Pancreas (tissue), 10 donors: ENCODE measurements at regions not wholly inside any gene's neighbourhood (a gene's known extent, or its start where the extent isn't known, plus 50 kb on each side); places are given as distances from the start of the nearest gene placed in this dataset.

ENCODE experiments used
- ATAC-seq, 4 donors: fragments of 200-7000 bp; cut with Tn5 transposase; one replicate each; pipeline versions ENCODE4 v1.8.0 to v1.9.1; 2020; ENCODE audit warnings: mild to moderate bottlenecking in 4 of 4, moderate library complexity in 4 of 4
- DNase-seq, 6 donors: peaks; one replicate each; pipeline ENCODE4 v3.0.0-alpha.2; 2020
- FAIRE-seq: peaks from 2 replicates; lab custom pipeline; 2012; peaks lifted over from hg19 to GRCh38; lab: Jason Lieb, UNC
- H3K27ac ChIP-seq, 4 donors: fragments of 200-600 bp; sonication (generic); 1 replicate in 3 of 4; 2 replicates in 1 of 4; pipeline versions ENCODE4 v1.5.0 to v1.8.0; 2020
- H3K27me3 ChIP-seq, 4 donors: fragments of 200-600 bp; one replicate each; pipeline ENCODE4 v1.8.0; 2021
- H3K36me3 ChIP-seq, 3 donors: fragments of 200-600 bp; sonication (generic) in 1 of 3; one replicate each; pipeline versions ENCODE4 v1.5.0 to v1.8.0; 2020 to 2021
- H3K4me1 ChIP-seq, 3 donors: fragments of 200-600 bp; one replicate each; pipeline ENCODE4 v1.8.0; 2021
- H3K4me3 ChIP-seq, 4 donors: fragments of 200-600 bp; sonication (generic) in 2 of 4; one replicate each; pipeline versions ENCODE4 v1.5.0 to v1.8.0; 2020 to 2021
- H3K9me3 ChIP-seq, 4 donors: fragments of 200-600 bp; one replicate each; pipeline ENCODE4 v1.8.0; 2021
- CTCF ChIP-seq, 4 donors: fragments of 200-600 bp; sonication (generic) in 3 of 4; IDR thresholded peaks; one replicate each; pipeline versions ENCODE4 v1.5.0 to v1.8.0; 2021; ENCODE audit warnings: antibody characterized with exemption in 4 of 4
- WGBS, 2 donors: extraction: QIAGEN DNeasy Blood & Tissue Kit; methylation state at CpG; one replicate each; pipeline ENCODE4 v1.1.7; 2013; 5-methylcytosine and 5-hydroxymethylcytosine counted together
- intact Hi-C, 3 donors: fragments of 100-400 bp; cut with DNase I; formaldehyde crosslinking; loops; one replicate each; pipeline versions ENCODE4 v1.11.1 to v1.14.2; 2022
- donor health status: healthy with polysubstance abuse.
- donor health status: DM: no; HTN: no; CAD: no; lungs with moderate emphysema.
- donor health status: DM: no; HTN: no; CAD: no.
- donor health status: control.
- donor health status: control.
- donor health status: Bipolar disorder and iron deficiency.
- donor health status: DM: yes; HTN: yes; CAD: no.
- donor health status: DM: no; HTN: no; CAD: no.
- donor health status: DM: no; HTN: no; CAD: no.
- donor health status: DM: yes; HTN: yes; CAD: no.

GRCh38 chr6:115717472-115717871, 343.2 kb downstream of the FRK start:
- no peak overlapping the region for H3K4me3 ChIP-seq
- intact Hi-C loops = no loop called here
- no peaks in the 10 kb centered on the region for H3K36me3 ChIP-seq
- no peaks in the 10 kb centered on the region for H3K9me3 ChIP-seq
- H3K27ac ChIP-seq = no peak overlapping the region
- 58 to 81% methylated on average over 1 of the region's 1 CpG for WGBS, 2 donors
- FAIRE-seq (no peak), ATAC-seq (no peak), DNase-seq (no peak)
- H3K27me3 ChIP-seq = no peaks in the 10 kb centered on the region
- no peaks in the 10 kb centered on the region for H3K4me1 ChIP-seq
- TF ChIP-seq CTCF (IDR thresholded peaks at IDR 0.05) = no peak

- no peaks in the 10 kb centered on the region for H3K9me3 ChIP-seq
- H3K27me3 ChIP-seq = no peaks in the 10 kb centered on the region
- DNase-seq = no peak
- H3K36me3 ChIP-seq = no peaks in the 10 kb centered on the region
- no peak for ATAC-seq
- no peak for TF ChIP-seq CTCF (IDR thresholded peaks at IDR 0.05)
- no peaks in the 10 kb centered on the region for H3K4me1 ChIP-seq
- FAIRE-seq = no peak
- no peak overlapping the region for H3K27ac ChIP-seq
- intact Hi-C loops = no loop called here
- no peak overlapping the region for H3K4me3 ChIP-seq
Observed at GRCh38 chr6:115717062-115717461, 343.6 kb downstream of the FRK start.

GRCh38 chr6:115712291-115712961, 348.3 kb downstream of the FRK start:
- Histone ChIP-seq H3K4me1 (no peaks in the 10 kb centered on the region), H3K9me3 (no peaks in the 10 kb centered on the region), H3K27ac (no peak overlapping the region), H3K36me3 (no peaks in the 10 kb centered on the region), H3K27me3 (no peaks in the 10 kb centered on the region), H3K4me3 (no peak overlapping the region)
- TF ChIP-seq CTCF (IDR thresholded peaks at IDR 0.05) = no peak
- FAIRE-seq = no peak
- intact Hi-C loops = no loop called here
- DNase-seq = no peak
- ATAC-seq = no peak
- WGBS, 2 donors = 43 to 47% methylated on average over 6 of the region's 6 CpGs

GRCh38 chr6:115708850-115709249, 351.8 kb downstream of the FRK start:
- H3K4me3 ChIP-seq = no peak overlapping the region
- TF ChIP-seq CTCF (IDR thresholded peaks at IDR 0.05) = no peak
- H3K9me3 ChIP-seq = no peaks in the 10 kb centered on the region
- DNase-seq = no peak
- ATAC-seq = no peak
- H3K36me3 ChIP-seq = no peaks in the 10 kb centered on the region
- H3K4me1 ChIP-seq = no peaks in the 10 kb centered on the region
- intact Hi-C loops = no loop called here
- WGBS, 2 donors = 94 to 95% methylated on average over 2 of the region's 2 CpGs
- no peaks in the 10 kb centered on the region for H3K27me3 ChIP-seq
- FAIRE-seq = no peak
- no peak overlapping the region for H3K27ac ChIP-seq

- Histone ChIP-seq H3K4me1 (no peaks in the 10 kb centered on the region), H3K9me3 (no peaks in the 10 kb centered on the region), H3K4me3 (no peak overlapping the region), H3K27ac (no peak overlapping the region), H3K36me3 (no peaks in the 10 kb centered on the region), H3K27me3 (no peaks in the 10 kb centered on the region)
- FAIRE-seq (no peak), ATAC-seq (no peak), DNase-seq (no peak)
- 88 to 95% methylated on average over 2 of the region's 2 CpGs for WGBS, 2 donors
- no peak for TF ChIP-seq CTCF (IDR thresholded peaks at IDR 0.05)
- intact Hi-C loops = no loop called here
Observed at GRCh38 chr6:115706981-115707380, 353.7 kb downstream of the FRK start.
